ENCODE measurements at regions not wholly inside any gene's neighbourhood (a gene's known extent, or its start where the extent isn't known, plus 50 kb on each side); places are given as distances from the start of the nearest gene placed in this dataset.

DNA sequence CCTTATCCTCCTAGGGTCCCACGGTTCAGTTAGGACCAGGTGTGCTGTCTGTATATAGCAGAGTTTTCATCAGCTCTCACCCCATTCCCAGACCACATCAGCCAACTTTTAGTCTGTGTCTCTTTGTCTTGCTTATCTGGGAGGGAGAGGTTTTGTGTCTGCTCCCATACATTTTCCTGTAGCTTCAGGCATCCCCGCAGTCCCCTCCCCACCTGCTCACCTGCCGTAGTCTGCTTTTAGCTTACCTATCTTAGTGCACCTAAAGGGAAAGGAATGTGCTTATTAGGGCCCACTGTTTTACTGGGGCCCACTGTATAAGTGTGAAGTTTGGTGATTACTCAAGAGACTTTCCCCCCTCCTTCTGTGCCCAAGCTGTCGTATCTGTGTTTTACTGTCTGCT lies 225.1 kb downstream of the PLA2G4A start:
- TF ChIP-seq, protein P1, sequence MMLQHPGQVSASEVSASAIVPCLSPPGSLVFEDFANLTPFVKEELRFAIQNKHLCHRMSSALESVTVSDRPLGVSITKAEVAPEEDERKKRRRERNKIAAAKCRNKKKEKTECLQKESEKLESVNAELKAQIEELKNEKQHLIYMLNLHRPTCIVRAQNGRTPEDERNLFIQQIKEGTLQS (IDR thresholded peaks at IDR 0.05): no peak
- TF ChIP-seq EGR1 (IDR thresholded peaks at IDR 0.05; ENCODE audit: low read depth in 2 of 2) (no peak), RAD21 (IDR thresholded peaks at IDR 0.05) (no peak), JUND (IDR thresholded peaks at IDR 0.05) (no peak), YY1 (IDR thresholded peaks at IDR 0.05) (no peak), RXRA (IDR thresholded peaks at IDR 0.05) (no peak), GABPA (IDR thresholded peaks at IDR 0.05 in 1 of 2, conservative IDR thresholded peaks at IDR 0.05 in 1 of 2) (no peak), FOXA1 (IDR thresholded peaks at IDR 0.05) (no peak), SP1 (IDR thresholded peaks at IDR 0.05) (no peak), TAF1 (conservative IDR thresholded peaks at IDR 0.05) (no peak)
- TF ChIP-seq, protein P2, sequence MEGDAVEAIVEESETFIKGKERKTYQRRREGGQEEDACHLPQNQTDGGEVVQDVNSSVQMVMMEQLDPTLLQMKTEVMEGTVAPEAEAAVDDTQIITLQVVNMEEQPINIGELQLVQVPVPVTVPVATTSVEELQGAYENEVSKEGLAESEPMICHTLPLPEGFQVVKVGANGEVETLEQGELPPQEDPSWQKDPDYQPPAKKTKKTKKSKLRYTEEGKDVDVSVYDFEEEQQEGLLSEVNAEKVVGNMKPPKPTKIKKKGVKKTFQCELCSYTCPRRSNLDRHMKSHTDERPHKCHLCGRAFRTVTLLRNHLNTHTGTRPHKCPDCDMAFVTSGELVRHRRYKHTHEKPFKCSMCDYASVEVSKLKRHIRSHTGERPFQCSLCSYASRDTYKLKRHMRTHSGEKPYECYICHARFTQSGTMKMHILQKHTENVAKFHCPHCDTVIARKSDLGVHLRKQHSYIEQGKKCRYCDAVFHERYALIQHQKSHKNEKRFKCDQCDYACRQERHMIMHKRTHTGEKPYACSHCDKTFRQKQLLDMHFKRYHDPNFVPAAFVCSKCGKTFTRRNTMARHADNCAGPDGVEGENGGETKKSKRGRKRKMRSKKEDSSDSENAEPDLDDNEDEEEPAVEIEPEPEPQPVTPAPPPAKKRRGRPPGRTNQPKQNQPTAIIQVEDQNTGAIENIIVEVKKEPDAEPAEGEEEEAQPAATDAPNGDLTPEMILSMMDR (IDR thresholded peaks at IDR 0.05; ENCODE audit: low read depth, low read length, missing input control): no peak
- TF ChIP-seq, protein P3, sequence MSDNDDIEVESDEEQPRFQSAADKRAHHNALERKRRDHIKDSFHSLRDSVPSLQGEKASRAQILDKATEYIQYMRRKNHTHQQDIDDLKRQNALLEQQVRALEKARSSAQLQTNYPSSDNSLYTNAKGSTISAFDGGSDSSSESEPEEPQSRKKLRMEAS (IDR thresholded peaks at IDR 0.05): no peak
- TF ChIP-seq, protein P4, sequence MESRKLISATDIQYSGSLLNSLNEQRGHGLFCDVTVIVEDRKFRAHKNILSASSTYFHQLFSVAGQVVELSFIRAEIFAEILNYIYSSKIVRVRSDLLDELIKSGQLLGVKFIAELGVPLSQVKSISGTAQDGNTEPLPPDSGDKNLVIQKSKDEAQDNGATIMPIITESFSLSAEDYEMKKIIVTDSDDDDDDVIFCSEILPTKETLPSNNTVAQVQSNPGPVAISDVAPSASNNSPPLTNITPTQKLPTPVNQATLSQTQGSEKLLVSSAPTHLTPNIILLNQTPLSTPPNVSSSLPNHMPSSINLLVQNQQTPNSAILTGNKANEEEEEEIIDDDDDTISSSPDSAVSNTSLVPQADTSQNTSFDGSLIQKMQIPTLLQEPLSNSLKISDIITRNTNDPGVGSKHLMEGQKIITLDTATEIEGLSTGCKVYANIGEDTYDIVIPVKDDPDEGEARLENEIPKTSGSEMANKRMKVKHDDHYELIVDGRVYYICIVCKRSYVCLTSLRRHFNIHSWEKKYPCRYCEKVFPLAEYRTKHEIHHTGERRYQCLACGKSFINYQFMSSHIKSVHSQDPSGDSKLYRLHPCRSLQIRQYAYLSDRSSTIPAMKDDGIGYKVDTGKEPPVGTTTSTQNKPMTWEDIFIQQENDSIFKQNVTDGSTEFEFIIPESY (IDR thresholded peaks at IDR 0.05): no peak
- TF ChIP-seq, protein P5, sequence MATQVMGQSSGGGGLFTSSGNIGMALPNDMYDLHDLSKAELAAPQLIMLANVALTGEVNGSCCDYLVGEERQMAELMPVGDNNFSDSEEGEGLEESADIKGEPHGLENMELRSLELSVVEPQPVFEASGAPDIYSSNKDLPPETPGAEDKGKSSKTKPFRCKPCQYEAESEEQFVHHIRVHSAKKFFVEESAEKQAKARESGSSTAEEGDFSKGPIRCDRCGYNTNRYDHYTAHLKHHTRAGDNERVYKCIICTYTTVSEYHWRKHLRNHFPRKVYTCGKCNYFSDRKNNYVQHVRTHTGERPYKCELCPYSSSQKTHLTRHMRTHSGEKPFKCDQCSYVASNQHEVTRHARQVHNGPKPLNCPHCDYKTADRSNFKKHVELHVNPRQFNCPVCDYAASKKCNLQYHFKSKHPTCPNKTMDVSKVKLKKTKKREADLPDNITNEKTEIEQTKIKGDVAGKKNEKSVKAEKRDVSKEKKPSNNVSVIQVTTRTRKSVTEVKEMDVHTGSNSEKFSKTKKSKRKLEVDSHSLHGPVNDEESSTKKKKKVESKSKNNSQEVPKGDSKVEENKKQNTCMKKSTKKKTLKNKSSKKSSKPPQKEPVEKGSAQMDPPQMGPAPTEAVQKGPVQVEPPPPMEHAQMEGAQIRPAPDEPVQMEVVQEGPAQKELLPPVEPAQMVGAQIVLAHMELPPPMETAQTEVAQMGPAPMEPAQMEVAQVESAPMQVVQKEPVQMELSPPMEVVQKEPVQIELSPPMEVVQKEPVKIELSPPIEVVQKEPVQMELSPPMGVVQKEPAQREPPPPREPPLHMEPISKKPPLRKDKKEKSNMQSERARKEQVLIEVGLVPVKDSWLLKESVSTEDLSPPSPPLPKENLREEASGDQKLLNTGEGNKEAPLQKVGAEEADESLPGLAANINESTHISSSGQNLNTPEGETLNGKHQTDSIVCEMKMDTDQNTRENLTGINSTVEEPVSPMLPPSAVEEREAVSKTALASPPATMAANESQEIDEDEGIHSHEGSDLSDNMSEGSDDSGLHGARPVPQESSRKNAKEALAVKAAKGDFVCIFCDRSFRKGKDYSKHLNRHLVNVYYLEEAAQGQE (IDR thresholded peaks at IDR 0.05): no peak

Measured in liver (tissue), 3 donors.